SK-N-DZ (cell line): ENCODE measurements at regions not wholly inside any gene's neighbourhood (a gene's known extent, or its start where the extent isn't known, plus 50 kb on each side); places are given as distances from the start of the nearest gene placed in this dataset.

Experiments used
- DNase-seq: peaks from one replicate; pipeline ENCODE4 v3.0.0-alpha.2; 2015; ENCODE audit warnings: low spot score

- peak; percentile 8 for DNase-seq
Observed at GRCh38 chr9:23537192-23538066, 288.6 kb downstream of the ELAVL2 start.

GRCh38 chr9:23538067-23538402 is 288.0 kb downstream of the ELAVL2 start:
- DNase-seq = no peak

- no peak for DNase-seq
Observed at GRCh38 chr9:23538461-23539003, 287.5 kb downstream of the ELAVL2 start.

- no peak for DNase-seq
Observed at GRCh38 chr9:23539311-23539710, 286.7 kb downstream of the ELAVL2 start.

GRCh38 chr9:23541976-23542375 is 284.1 kb downstream of the ELAVL2 start:
- no peak for DNase-seq

GRCh38 chr9:23542438-23542837 is 283.6 kb downstream of the ELAVL2 start:
- no peak for DNase-seq

- DNase-seq = no peak
Observed at GRCh38 chr9:23542927-23543326, 283.1 kb downstream of the ELAVL2 start.

GRCh38 chr9:23543419-23543818 is 282.6 kb downstream of the ELAVL2 start:
- DNase-seq = no peak

GRCh38 chr9:23545728-23546127 is 280.3 kb downstream of the ELAVL2 start:
- no peak for DNase-seq

GRCh38 chr9:23551311-23551721 is 274.7 kb downstream of the ELAVL2 start:
- no peak for DNase-seq

GRCh38 chr9:23551929-23552707 is 273.9 kb downstream of the ELAVL2 start:
- no peak for DNase-seq

- DNase-seq = no peak
Observed at GRCh38 chr9:23552876-23553601, 273.0 kb downstream of the ELAVL2 start.

- DNase-seq = no peak
Observed at GRCh38 chr9:23554686-23555085, 271.4 kb downstream of the ELAVL2 start.

- no peak for DNase-seq
Observed at GRCh38 chr9:23555851-23556250, 270.2 kb downstream of the ELAVL2 start.

- DNase-seq = no peak
Observed at GRCh38 chr9:23556459-23556858, 269.6 kb downstream of the ELAVL2 start.

GRCh38 chr9:23557689-23558088 is 268.4 kb downstream of the ELAVL2 start:
- DNase-seq = no peak

- DNase-seq = no peak
Observed at GRCh38 chr9:23559522-23559921, 266.5 kb downstream of the ELAVL2 start.

- DNase-seq = no peak
Observed at GRCh38 chr9:23563517-23563916, 262.5 kb downstream of the ELAVL2 start.

- DNase-seq = no peak
Observed at GRCh38 chr9:23567516-23568165, 258.4 kb downstream of the ELAVL2 start.

- no peak for DNase-seq
Observed at GRCh38 chr9:23571414-23572104, 254.5 kb downstream of the ELAVL2 start.

GRCh38 chr9:23573800-23574199 is 252.2 kb downstream of the ELAVL2 start:
- no peak for DNase-seq
